ENCODE measurements at regions not wholly inside any gene's neighbourhood (a gene's known extent, or its start where the extent isn't known, plus 50 kb on each side); places are given as distances from the start of the nearest gene placed in this dataset.

DNA sequence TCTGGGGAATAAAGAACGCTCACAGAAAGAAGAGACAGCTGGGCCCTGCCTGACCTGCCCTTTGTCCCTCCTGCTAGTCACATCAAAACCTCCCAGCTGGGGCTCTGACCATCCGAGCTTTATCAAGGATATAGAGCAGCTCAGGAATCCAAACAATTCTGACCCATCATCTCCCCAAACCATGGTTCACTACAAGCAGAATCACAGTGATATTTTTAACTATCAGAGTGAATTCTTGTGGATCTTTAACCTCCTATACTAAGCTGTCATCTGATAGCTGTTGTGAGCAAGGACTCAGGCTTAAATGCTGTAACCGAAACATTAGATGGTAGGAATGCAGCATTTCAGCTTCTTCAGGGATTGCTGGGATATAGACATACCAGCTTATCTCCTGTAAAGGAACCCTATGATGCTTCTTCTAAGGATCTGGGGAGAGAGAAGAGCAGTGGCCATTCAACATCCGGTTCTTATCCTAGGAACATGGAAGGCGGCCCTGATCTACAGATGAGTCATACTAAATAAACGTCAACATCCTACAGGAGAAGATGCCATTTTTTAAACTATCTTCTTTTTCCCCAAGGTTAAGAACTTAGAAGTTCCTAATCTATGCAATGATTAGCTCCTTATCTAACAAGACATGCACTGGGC, 84.7 kb upstream of the AKIP1 start:
- Histone ChIP-seq H3K4me2 (ENCODE audit: low read depth, low read length) (no peak overlapping the region), H3K9ac (ENCODE audit: low read length) (no peak overlapping the region), H2AFZ (ENCODE audit: low read length) (no peak overlapping the region), H3K9me2 (replicated peaks; ENCODE audit: insufficient read depth, low read length) (no peaks in the 10 kb centered on the region), H3K79me2 (ENCODE audit: low read length) (no peaks in the 10 kb centered on the region), H3F3A (ENCODE audit: insufficient read depth, low read length) (no peaks in the 10 kb centered on the region), H3K4me1 (ENCODE audit: low read length) (no peaks in the 10 kb centered on the region), H4K20me1 (ENCODE audit: insufficient read depth, low read length) (no peaks in the 10 kb centered on the region), H3K36me3 (replicated peaks; ENCODE audit: insufficient read depth, low read length) (no peaks in the 10 kb centered on the region), H3K4me3 (ENCODE audit: low read length) (no peak overlapping the region), H3K27me3 (replicated peaks; ENCODE audit: insufficient read depth, low read length) (no peaks in the 10 kb centered on the region), H3K9me3 (replicated peaks; ENCODE audit: insufficient read depth, low read length) (no peaks in the 10 kb centered on the region), H3K27ac (ENCODE audit: low read length) (no peak overlapping the region)
- TF ChIP-seq, protein P1, sequence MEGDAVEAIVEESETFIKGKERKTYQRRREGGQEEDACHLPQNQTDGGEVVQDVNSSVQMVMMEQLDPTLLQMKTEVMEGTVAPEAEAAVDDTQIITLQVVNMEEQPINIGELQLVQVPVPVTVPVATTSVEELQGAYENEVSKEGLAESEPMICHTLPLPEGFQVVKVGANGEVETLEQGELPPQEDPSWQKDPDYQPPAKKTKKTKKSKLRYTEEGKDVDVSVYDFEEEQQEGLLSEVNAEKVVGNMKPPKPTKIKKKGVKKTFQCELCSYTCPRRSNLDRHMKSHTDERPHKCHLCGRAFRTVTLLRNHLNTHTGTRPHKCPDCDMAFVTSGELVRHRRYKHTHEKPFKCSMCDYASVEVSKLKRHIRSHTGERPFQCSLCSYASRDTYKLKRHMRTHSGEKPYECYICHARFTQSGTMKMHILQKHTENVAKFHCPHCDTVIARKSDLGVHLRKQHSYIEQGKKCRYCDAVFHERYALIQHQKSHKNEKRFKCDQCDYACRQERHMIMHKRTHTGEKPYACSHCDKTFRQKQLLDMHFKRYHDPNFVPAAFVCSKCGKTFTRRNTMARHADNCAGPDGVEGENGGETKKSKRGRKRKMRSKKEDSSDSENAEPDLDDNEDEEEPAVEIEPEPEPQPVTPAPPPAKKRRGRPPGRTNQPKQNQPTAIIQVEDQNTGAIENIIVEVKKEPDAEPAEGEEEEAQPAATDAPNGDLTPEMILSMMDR (IDR thresholded peaks at IDR 0.05; ENCODE audit: low read length): no peak
- TF ChIP-seq EZH2 (optimal IDR thresholded peaks at IDR 0.05; ENCODE audit: low read depth, low read length) (no peak), EZH2phosphoT487 (IDR thresholded peaks at IDR 0.05; ENCODE audit: low read length) (no peak)
- no peak for DNase-seq

DNA sequence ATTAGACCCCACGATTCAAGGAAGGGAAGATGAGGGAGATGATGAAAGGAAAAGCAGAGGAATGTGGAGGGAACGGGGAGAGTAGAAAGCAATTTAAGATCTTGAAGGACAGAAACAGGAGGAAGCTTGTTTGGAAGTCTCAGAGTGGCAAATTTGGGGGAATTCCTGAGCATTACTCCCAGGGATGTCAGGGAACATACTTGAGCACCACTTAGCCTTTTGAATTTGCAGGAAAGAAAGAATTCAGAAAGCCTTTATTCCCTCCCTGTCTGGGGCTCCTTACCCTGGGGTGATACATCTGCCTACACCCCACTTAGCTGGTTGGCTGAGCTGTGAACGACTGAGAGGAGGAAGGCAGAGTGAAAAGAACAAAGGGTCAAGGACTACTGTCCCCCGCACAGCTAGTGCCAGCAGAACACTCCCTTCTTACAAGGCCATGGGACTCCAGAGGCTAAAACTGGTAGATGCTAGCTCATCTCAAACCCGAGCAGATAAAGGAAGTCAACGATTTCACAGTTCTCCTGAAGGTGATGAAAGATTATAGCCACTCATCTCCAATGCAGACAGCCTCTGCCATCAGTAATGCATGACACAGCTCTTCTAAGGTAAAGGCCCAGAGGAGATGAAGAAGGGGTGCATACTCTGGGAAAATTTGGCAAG, 84.0 kb upstream of the AKIP1 start:
- Histone ChIP-seq H4K20me1 (ENCODE audit: insufficient read depth, low read length) (no peaks in the 10 kb centered on the region), H3F3A (ENCODE audit: insufficient read depth, low read length) (no peaks in the 10 kb centered on the region), H3K4me3 (ENCODE audit: low read length) (no peak overlapping the region), H3K9me2 (replicated peaks; ENCODE audit: insufficient read depth, low read length) (no peaks in the 10 kb centered on the region), H3K27me3 (replicated peaks; ENCODE audit: insufficient read depth, low read length) (no peaks in the 10 kb centered on the region), H3K9ac (ENCODE audit: low read length) (no peak overlapping the region), H3K4me2 (ENCODE audit: low read depth, low read length) (no peak overlapping the region), H3K4me1 (ENCODE audit: low read length) (no peaks in the 10 kb centered on the region), H3K9me3 (replicated peaks; ENCODE audit: insufficient read depth, low read length) (no peaks in the 10 kb centered on the region), H3K36me3 (replicated peaks; ENCODE audit: insufficient read depth, low read length) (no peaks in the 10 kb centered on the region), H3K79me2 (ENCODE audit: low read length) (no peaks in the 10 kb centered on the region), H3K27ac (ENCODE audit: low read length) (no peak overlapping the region), H2AFZ (ENCODE audit: low read length) (no peak overlapping the region)
- TF ChIP-seq EZH2phosphoT487 (IDR thresholded peaks at IDR 0.05; ENCODE audit: low read length) (no peak), EZH2 (optimal IDR thresholded peaks at IDR 0.05; ENCODE audit: low read depth, low read length) (no peak)
- TF ChIP-seq, protein P1 (IDR thresholded peaks at IDR 0.05; ENCODE audit: low read length): no peak
- no peak for DNase-seq

DNA sequence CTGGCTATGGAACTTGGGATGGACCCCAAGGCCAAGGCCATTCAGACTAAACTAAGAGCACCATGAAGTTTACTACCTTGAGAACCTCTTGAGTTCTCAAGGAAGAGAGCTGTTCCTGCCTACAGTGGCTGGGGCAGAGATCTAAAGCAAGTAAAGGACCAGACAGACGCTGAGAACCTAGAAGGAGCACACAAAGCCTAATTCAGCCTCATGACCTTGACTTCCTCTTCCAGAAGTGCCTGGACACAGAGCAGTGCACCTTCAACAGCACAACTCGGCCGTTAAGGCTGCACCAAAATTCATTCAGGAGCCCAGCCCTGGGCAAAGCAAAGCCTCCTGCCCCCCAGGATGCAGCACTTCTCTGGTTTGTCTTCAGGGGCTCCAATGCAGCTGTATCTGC, 82.9 kb upstream of the AKIP1 start:
- H3K27ac ChIP-seq (ENCODE audit: low read length): no peak overlapping the region
- H3K4me3 ChIP-seq (ENCODE audit: low read length): no peak overlapping the region
- no peaks in the 10 kb centered on the region for H3K9me2 ChIP-seq (replicated peaks; ENCODE audit: insufficient read depth, low read length)
- H4K20me1 ChIP-seq (ENCODE audit: insufficient read depth, low read length): no peaks in the 10 kb centered on the region
- H2AFZ ChIP-seq (ENCODE audit: low read length): no peak overlapping the region
- H3F3A ChIP-seq (ENCODE audit: insufficient read depth, low read length): no peaks in the 10 kb centered on the region
- H3K79me2 ChIP-seq (ENCODE audit: low read length): no peaks in the 10 kb centered on the region
- no peaks in the 10 kb centered on the region for H3K9me3 ChIP-seq (replicated peaks; ENCODE audit: insufficient read depth, low read length)
- H3K9ac ChIP-seq (ENCODE audit: low read length): no peak overlapping the region
- no peaks in the 10 kb centered on the region for H3K36me3 ChIP-seq (replicated peaks; ENCODE audit: insufficient read depth, low read length)
- H3K4me1 ChIP-seq (ENCODE audit: low read length): peaks cover 8% of the 10 kb centered on the region; the same call in 1 of the 2 replicates
- DNase-seq: no peak
- H3K4me2 ChIP-seq (ENCODE audit: low read depth, low read length): no peak overlapping the region
- TF ChIP-seq EZH2 (optimal IDR thresholded peaks at IDR 0.05; ENCODE audit: low read depth, low read length) (no peak), EZH2phosphoT487 (IDR thresholded peaks at IDR 0.05; ENCODE audit: low read length) (no peak)
- no peaks in the 10 kb centered on the region for H3K27me3 ChIP-seq (replicated peaks; ENCODE audit: insufficient read depth, low read length)
